Activated B cell treated with CpG ODN at 0.5 μM for 24 hours (primary cell): ENCODE measurements at regions not wholly inside any gene's neighbourhood (a gene's known extent, or its start where the extent isn't known, plus 50 kb on each side); places are given as distances from the start of the nearest gene placed in this dataset.

Experiments used
- ATAC-seq: fragments of 200-7000 bp; cut with Tn5 transposase; one replicate; pipeline ENCODE4 v1.10.0; 2021; ENCODE audit warnings: low read depth, mild to moderate bottlenecking, moderate library complexity
- CTCF ChIA-PET: fragments of 350-600 bp; sonication (Branson Sonifier 250); formaldehyde crosslinking; loops from one replicate; lab custom pipeline; 2021; ENCODE audit warnings: antibody characterized with exemption; lab: Charles Lee
- POLR2A ChIA-PET: fragments of 350-600 bp; sonication (Branson Sonifier 250); formaldehyde crosslinking; loops from one replicate; lab custom pipeline; 2021; ENCODE audit warnings: antibody characterized with exemption; lab: Charles Lee
- DNase-seq: peaks from one replicate; pipeline ENCODE4 v3.0.0; 2022
- H3K27ac Mint-ChIP-seq: one replicate; pipeline ENCODE4 v1.8.0; 2020; ENCODE audit warnings: mixed read lengths
- H3K27me3 Mint-ChIP-seq: one replicate; pipeline ENCODE4 v1.8.0; 2021; ENCODE audit warnings: mixed read lengths
- H3K36me3 Mint-ChIP-seq: one replicate; pipeline ENCODE4 v1.8.0; 2021; ENCODE audit warnings: low read depth, mixed read lengths
- H3K4me1 Mint-ChIP-seq: one replicate; pipeline ENCODE4 v1.8.0; 2021; ENCODE audit warnings: mixed read lengths
- H3K4me3 Mint-ChIP-seq: one replicate; pipeline ENCODE4 v1.8.0; 2020; ENCODE audit warnings: mild to moderate bottlenecking, mixed read lengths
- H3K9me3 Mint-ChIP-seq: one replicate; pipeline ENCODE4 v1.8.0; 2020; ENCODE audit warnings: mixed read lengths
- CTCF ChIP-seq: fragments of 200-600 bp; IDR thresholded peaks from one replicate; pipeline ENCODE4 v1.8.0; 2022; ENCODE audit warnings: antibody characterized with exemption, mild to moderate bottlenecking
- intact Hi-C: fragments of 100-400 bp; cut with micrococcal nuclease; formaldehyde crosslinking; loops from one replicate; pipeline ENCODE4 v1.15.1; 2024

DNA sequence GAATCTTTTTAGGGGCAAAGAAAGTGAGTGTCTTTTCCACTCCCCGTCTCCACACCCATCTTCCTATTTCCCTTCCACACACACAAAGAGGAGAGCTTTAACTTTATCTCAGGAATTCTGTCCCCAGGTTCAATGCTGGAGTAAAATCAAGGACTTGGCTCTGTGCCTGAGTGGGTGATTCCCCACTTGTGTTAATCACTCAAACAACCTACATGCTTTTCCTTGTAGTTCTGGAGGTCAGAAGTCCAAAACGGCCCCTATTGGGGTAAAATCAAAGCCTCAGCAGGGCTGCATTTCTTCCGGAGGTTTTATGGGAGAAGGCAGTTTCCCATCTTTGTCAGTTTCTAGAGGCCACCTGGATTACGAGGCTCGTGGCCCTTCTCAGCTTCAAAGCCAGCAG lies 422.3 kb upstream of the RBFOX1 start:
- intact Hi-C loops: no loop called here

GRCh38 chr16:6905601-6906000 lies 427.0 kb upstream of the RBFOX1 start:
- Mint-ChIP-seq H3K4me1 (no peaks in the 10 kb centered on the region), H3K4me3 (no peak overlapping the region), H3K27me3 (no peaks in the 10 kb centered on the region), H3K27ac (no peak overlapping the region), H3K9me3 (peaks cover 5% of the 10 kb centered on the region), H3K36me3 (no peaks in the 10 kb centered on the region)
- no peak for TF ChIP-seq CTCF
- ChIA-PET POLR2A (no interaction called here), CTCF (no interaction called here)
- DNase-seq (no peak), ATAC-seq (no peak)
- intact Hi-C loops: no loop called here

More for the DNA sequence above, 422.3 kb upstream of the RBFOX1 start:
- CTCF ChIA-PET: no interaction called here
- H3K4me1 Mint-ChIP-seq: no peaks in the 10 kb centered on the region
- TF ChIP-seq CTCF: no peak
- H3K27ac Mint-ChIP-seq: no peak overlapping the region
- no peak for DNase-seq
- peaks cover 8% of the 10 kb centered on the region for H3K9me3 Mint-ChIP-seq
- no peaks in the 10 kb centered on the region for H3K27me3 Mint-ChIP-seq
- POLR2A ChIA-PET: no interaction called here
- no peak overlapping the region for H3K4me3 Mint-ChIP-seq
- no peak for ATAC-seq
- no peaks in the 10 kb centered on the region for H3K36me3 Mint-ChIP-seq

- POLR2A ChIA-PET: no interaction called here
- DNase-seq (no peak), ATAC-seq (no peak)
- Mint-ChIP-seq H3K36me3 (no peaks in the 10 kb centered on the region), H3K27ac (no peak overlapping the region), H3K4me3 (no peak overlapping the region), H3K27me3 (no peaks in the 10 kb centered on the region), H3K9me3 (peaks cover 4% of the 10 kb centered on the region), H3K4me1 (no peaks in the 10 kb centered on the region)
- intact Hi-C loops: no loop called here
- CTCF ChIA-PET: no interaction called here
- no peak for TF ChIP-seq CTCF
These were observed 429.0 kb upstream of the RBFOX1 start for GRCh38 chr16:6903671-6904070.

GRCh38 chr16:6898896-6899295 lies 433.7 kb upstream of the RBFOX1 start:
- H3K4me1 Mint-ChIP-seq: no peaks in the 10 kb centered on the region
- H3K36me3 Mint-ChIP-seq: no peaks in the 10 kb centered on the region
- H3K9me3 Mint-ChIP-seq: peaks cover 4% of the 10 kb centered on the region
- intact Hi-C loops: no loop called here
- POLR2A ChIA-PET: no interaction called here
- no peak overlapping the region for H3K4me3 Mint-ChIP-seq
- ATAC-seq (no peak), DNase-seq (no peak)
- TF ChIP-seq CTCF: no peak
- no peak overlapping the region for H3K27ac Mint-ChIP-seq
- H3K27me3 Mint-ChIP-seq: no peaks in the 10 kb centered on the region
- CTCF ChIA-PET: no interaction called here

- no peak for DNase-seq
- H3K9me3 Mint-ChIP-seq: peaks cover 4% of the 10 kb centered on the region
- intact Hi-C loops: no loop called here
- no peak for TF ChIP-seq CTCF
- no peak overlapping the region for H3K27ac Mint-ChIP-seq
- H3K4me1 Mint-ChIP-seq: no peaks in the 10 kb centered on the region
- H3K4me3 Mint-ChIP-seq: no peak overlapping the region
- CTCF ChIA-PET: no interaction called here
- H3K36me3 Mint-ChIP-seq: no peaks in the 10 kb centered on the region
- POLR2A ChIA-PET: no interaction called here
- no peaks in the 10 kb centered on the region for H3K27me3 Mint-ChIP-seq
- no peak for ATAC-seq
These were observed 434.7 kb upstream of the RBFOX1 start for GRCh38 chr16:6897876-6898485.
